ENCODE measurements at regions not wholly inside any gene's neighbourhood (a gene's known extent, or its start where the extent isn't known, plus 50 kb on each side); places are given as distances from the start of the nearest gene placed in this dataset.
A peak's percentile ranks its signal among the peaks of the same experiment; 100 is the strongest.

- H3K4me3 ChIP-seq (ENCODE audit: low read length), result no peak overlapping the region
- peaks cover 3% of the 10 kb centered on the region for H3K9me3 Mint-ChIP-seq
- no peaks in the 10 kb centered on the region for H3K36me3 Mint-ChIP-seq (ENCODE audit: low read depth)
- H3K27me3 ChIP-seq (ENCODE audit: control insufficient read depth, insufficient read depth, low read length, poor library complexity, severe bottlenecking), result no peaks in the 10 kb centered on the region
- no peak overlapping the region for H3K27ac ChIP-seq (ENCODE audit: low read depth, low read length)
- H3K4me1 Mint-ChIP-seq, result peaks cover 27% of the 10 kb centered on the region
- peaks cover 15% of the 10 kb centered on the region for H3K4me1 ChIP-seq (ENCODE audit: control insufficient read depth, insufficient read depth, low read length)
- TF ChIP-seq, protein P1, sequence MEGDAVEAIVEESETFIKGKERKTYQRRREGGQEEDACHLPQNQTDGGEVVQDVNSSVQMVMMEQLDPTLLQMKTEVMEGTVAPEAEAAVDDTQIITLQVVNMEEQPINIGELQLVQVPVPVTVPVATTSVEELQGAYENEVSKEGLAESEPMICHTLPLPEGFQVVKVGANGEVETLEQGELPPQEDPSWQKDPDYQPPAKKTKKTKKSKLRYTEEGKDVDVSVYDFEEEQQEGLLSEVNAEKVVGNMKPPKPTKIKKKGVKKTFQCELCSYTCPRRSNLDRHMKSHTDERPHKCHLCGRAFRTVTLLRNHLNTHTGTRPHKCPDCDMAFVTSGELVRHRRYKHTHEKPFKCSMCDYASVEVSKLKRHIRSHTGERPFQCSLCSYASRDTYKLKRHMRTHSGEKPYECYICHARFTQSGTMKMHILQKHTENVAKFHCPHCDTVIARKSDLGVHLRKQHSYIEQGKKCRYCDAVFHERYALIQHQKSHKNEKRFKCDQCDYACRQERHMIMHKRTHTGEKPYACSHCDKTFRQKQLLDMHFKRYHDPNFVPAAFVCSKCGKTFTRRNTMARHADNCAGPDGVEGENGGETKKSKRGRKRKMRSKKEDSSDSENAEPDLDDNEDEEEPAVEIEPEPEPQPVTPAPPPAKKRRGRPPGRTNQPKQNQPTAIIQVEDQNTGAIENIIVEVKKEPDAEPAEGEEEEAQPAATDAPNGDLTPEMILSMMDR (conservative IDR thresholded peaks at IDR 0.05), result no peak
- H3K9ac ChIP-seq (ENCODE audit: extremely low read depth, low read length, poor library complexity, severe bottlenecking), result no peak overlapping the region
- H3K4me3 Mint-ChIP-seq, result no peak overlapping the region
- H3K27me3 Mint-ChIP-seq (ENCODE audit: insufficient read depth), result peaks cover 17% of the 10 kb centered on the region
- H3K36me3 ChIP-seq (ENCODE audit: control insufficient read depth, insufficient read depth, low read length), result no peaks in the 10 kb centered on the region
- no peak overlapping the region for H3K27ac Mint-ChIP-seq
- 84 to 88% methylated on average over 6 to 11 of the region's 11 CpGs for WGBS, 2 experiments (ENCODE audit: insufficient coverage in 1 of 2, insufficient read length in 1 of 2)
- no peak for DNase-seq
- no peaks in the 10 kb centered on the region for H3K9me3 ChIP-seq (ENCODE audit: control insufficient read depth, low read length)
Observed at GRCh38 chr2:2791031-2791430, 460.0 kb upstream of the MYT1L start.

DNA sequence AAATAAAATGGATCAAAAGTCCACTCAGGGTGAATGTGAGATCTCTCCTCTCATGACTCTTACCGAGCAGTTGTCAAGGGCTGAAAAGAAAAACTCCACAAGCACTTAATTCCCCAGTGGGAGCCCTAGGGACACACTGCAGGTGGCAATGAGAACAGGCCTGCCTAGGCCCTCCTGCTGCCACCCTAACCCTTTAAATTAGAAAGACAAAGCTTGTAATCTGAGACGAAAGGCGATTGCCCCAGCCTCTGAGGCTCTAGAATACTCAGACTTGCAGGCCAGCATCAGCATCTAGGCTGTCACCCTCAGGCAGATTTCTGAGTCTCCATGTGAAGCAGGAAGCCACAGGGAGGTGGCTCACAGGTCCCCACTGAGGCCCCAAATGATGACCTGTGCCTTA is 457.0 kb upstream of the MYT1L start:
- Mint-ChIP-seq H3K27ac (peak overlapping the region; percentile 70), H3K4me1 (peaks cover 27% of the 10 kb centered on the region), H3K27me3 (ENCODE audit: insufficient read depth) (peaks cover 25% of the 10 kb centered on the region), H3K36me3 (ENCODE audit: low read depth) (no peaks in the 10 kb centered on the region), H3K4me3 (no peak overlapping the region), H3K9me3 (no peaks in the 10 kb centered on the region)
- Histone ChIP-seq H3K4me1 (ENCODE audit: control insufficient read depth, insufficient read depth, low read length) (peaks cover 15% of the 10 kb centered on the region), H3K9ac (ENCODE audit: extremely low read depth, low read length, poor library complexity, severe bottlenecking) (no peak overlapping the region), H3K36me3 (ENCODE audit: control insufficient read depth, insufficient read depth, low read length) (no peaks in the 10 kb centered on the region), H3K4me3 (ENCODE audit: low read length) (no peak overlapping the region), H3K27me3 (ENCODE audit: control insufficient read depth, insufficient read depth, low read length, poor library complexity, severe bottlenecking) (no peaks in the 10 kb centered on the region), H3K9me3 (ENCODE audit: control insufficient read depth, low read length) (no peaks in the 10 kb centered on the region), H3K27ac (ENCODE audit: low read depth, low read length) (peak overlapping the region; percentile 33)
- TF ChIP-seq, protein P1 (conservative IDR thresholded peaks at IDR 0.05), result no peak
- 0% methylated on average over 3 of the region's 3 CpGs for WGBS, 2 experiments (ENCODE audit: insufficient coverage in 1 of 2, insufficient read length in 1 of 2)
- peak; percentile 93 for DNase-seq

GRCh38 chr2:2787301-2787907 is 456.3 kb upstream of the MYT1L start:
- no peaks in the 10 kb centered on the region for H3K36me3 Mint-ChIP-seq (ENCODE audit: low read depth)
- Histone ChIP-seq H3K4me1 (ENCODE audit: control insufficient read depth, insufficient read depth, low read length) (peaks cover 15% of the 10 kb centered on the region), H3K4me3 (ENCODE audit: low read length) (no peak overlapping the region), H3K9ac (ENCODE audit: extremely low read depth, low read length, poor library complexity, severe bottlenecking) (no peak overlapping the region), H3K36me3 (ENCODE audit: control insufficient read depth, insufficient read depth, low read length) (no peaks in the 10 kb centered on the region), H3K27ac (ENCODE audit: low read depth, low read length) (no peak overlapping the region), H3K9me3 (ENCODE audit: control insufficient read depth, low read length) (no peaks in the 10 kb centered on the region), H3K27me3 (ENCODE audit: control insufficient read depth, insufficient read depth, low read length, poor library complexity, severe bottlenecking) (no peaks in the 10 kb centered on the region)
- no peak overlapping the region for H3K4me3 Mint-ChIP-seq
- H3K27me3 Mint-ChIP-seq (ENCODE audit: insufficient read depth), result peaks cover 27% of the 10 kb centered on the region
- peak overlapping the region; percentile 70 for H3K27ac Mint-ChIP-seq
- WGBS, 2 experiments (ENCODE audit: insufficient coverage in 1 of 2, insufficient read length in 1 of 2), result 62% methylated on average over 16 to 19 of the region's 19 CpGs
- no peaks in the 10 kb centered on the region for H3K9me3 Mint-ChIP-seq
- TF ChIP-seq, protein P1 (conservative IDR thresholded peaks at IDR 0.05), result no peak
- H3K4me1 Mint-ChIP-seq, result peaks cover 27% of the 10 kb centered on the region
- DNase-seq, result peak; percentile 73
